NCI-H128 (cell line): ENCODE measurements at regions not wholly inside any gene's neighbourhood (a gene's known extent, or its start where the extent isn't known, plus 50 kb on each side); places are given as distances from the start of the nearest gene placed in this dataset.

ENCODE experiments used
- DNase-seq: peaks from one replicate; lab custom pipeline; 2025; ENCODE audit not compliant: unreplicated experiment; lab: John Stamatoyannopoulos, UW

DNA sequence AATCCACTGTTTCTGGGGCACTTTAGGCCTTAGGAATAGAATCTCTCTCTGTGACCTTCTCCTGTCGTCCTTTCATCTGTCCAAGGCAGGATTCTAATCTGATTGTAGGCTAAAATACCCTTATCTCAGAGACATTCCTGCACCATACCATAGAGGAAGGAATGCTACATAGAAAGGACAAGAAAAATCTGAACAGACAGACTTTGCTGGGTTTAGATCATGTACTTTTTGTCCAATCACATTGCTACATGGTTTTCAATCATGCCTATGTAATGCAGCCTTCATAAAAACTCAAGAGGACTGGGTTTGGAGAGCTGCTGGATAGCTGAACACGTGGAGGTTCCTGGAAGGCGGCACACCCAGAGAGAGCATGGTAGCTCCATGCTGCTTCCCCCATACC, 378.5 kb upstream of the SEMA6D start:
- DNase-seq: no peak

DNA sequence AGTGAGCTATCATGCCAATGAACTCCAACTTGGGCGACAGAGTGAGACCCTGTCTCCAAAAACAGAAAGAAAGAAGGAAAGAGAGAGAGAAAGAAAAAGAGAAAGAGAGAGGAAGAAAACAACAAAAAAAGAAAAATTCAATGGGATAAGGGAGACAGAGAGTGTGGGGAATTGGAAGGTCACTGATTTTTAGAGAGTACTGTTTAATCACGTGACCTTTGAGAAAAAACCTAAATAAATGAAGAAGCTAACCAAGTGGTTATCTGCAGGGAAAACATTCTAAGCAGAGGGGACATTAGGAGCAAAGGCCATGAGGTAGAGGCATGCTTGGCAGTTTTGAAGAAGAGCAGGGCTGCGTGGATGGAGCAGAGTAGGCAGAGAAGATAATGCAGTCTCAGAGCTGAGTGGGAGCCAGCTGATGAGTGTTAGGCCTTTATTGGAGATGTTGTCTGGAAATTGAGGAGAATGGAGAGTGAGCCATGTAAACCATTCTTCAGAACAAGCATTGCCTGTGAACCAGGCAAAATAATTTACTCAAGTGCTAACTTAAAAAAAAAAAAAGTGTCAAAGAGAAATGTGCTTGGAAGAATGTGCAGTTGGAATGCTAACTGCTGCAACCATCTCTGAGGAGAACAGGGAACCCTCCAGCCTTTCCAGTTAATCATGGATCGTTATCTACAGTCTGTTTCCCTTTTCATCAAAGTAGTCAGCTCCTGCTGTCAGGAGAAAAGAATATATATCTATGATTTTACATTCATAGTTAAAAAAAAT, 377.3 kb upstream of the SEMA6D start:
- no peak for DNase-seq

DNA sequence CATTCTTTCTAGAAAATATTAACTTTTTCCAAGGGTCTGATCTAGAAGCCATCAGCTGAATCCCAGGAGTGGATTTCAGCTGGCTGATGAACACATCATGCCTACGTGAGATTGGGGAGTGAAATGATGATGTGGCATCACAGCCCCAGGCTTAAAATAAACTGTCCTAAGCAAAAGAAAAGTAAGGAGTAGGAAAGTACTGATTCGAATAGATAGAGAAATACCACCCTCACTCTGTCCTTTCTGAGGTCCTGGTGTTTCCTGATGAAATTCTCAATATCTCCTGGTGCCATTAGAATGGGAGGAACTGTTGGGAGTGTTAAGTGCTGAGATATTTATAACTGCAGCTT, 376.8 kb upstream of the SEMA6D start:
- DNase-seq: no peak

DNA sequence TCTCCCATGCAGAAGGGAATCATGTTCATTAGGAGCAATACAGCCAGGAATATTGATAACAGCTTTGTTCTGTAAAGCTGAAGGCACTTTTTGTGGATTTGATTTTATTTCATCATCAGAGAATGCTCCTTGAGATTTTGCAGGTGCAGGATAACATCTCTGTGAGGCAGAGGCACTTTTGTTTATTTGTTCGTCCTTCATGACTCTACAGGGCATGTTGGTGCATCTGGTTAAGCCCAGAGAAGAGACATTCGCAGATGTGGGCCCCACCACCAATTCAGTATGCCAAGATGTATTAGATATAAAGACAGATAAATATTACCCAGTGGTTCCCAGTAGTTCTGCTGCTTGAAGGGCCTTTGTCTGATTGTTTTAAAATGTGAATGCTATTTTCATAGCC, 368.1 kb upstream of the SEMA6D start:
- no peak for DNase-seq

DNA sequence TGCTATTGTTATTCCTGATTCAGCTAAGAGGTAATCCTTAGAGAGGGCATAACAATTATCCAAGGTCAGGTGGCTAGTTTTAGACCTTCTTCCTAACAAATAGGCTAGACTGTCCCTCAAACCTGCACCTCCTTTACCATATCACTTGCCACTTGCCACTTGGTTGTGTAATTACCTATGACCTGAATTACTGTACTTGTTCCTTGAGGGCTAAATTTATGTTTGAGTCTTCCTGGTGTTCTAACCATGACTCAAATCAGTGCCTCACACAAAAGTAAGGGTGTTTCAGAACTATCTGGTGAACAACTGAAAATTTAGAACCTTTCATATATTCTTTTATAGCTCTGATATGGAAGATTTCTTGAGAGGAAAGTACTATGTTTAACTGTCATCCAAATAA, 365.8 kb upstream of the SEMA6D start:
- no peak for DNase-seq

DNA sequence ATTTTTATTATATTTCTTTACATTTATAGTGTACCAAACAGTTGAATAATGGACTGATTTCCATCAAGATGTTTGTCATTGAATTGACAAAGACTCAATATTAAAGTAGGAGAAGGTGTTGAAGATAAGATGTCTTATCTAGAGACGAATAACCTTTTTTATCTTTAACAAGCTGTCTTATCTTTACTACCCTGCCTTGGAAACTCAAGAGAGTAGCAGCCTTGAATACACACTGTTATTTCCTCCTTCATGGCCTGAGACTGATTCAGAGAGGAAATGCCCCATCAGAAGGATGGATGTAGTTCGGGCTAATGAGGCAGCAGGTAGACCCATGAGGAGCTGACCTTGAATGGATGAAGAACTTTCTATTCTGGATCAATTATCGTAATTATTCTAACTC, 365.1 kb upstream of the SEMA6D start:
- no peak for DNase-seq

DNA sequence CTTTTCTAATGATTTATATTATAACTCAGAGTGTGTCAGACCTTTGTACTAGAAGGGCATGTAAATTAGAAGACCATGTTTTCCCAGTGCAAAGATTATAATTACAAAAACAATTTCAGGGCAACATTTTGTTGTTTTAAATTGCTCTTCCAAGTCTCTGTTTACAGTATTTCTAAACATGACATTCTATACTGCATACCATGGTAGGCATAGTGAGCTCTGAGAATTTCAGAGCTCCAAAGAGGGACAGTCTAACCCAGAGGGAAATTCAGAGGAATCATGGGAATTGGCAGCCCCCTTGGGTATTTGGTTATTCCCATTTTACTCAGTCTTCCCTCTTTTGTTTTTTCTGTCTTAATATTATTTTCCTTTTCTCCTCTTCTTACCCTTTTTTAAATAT, 361.5 kb upstream of the SEMA6D start:
- no peak for DNase-seq

DNA sequence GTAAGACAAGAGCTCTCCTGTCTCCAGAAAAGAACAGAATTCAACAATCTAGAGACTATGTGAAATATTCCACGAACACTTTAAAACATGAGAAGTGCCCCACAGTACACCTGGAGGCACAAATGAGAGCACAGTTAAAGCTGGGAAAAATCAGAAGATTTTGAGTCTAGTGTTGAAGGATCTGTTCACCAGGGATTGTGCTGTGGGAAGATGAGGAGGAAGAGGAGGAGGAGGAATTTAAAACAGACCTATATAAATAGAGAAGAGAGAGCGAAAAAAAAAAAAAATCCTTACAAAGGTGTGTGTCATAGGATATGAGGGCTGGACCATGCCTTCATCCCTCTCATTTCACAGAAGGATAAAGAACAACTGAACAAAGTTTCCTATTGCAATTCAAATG, 361.0 kb upstream of the SEMA6D start:
- no peak for DNase-seq

DNA sequence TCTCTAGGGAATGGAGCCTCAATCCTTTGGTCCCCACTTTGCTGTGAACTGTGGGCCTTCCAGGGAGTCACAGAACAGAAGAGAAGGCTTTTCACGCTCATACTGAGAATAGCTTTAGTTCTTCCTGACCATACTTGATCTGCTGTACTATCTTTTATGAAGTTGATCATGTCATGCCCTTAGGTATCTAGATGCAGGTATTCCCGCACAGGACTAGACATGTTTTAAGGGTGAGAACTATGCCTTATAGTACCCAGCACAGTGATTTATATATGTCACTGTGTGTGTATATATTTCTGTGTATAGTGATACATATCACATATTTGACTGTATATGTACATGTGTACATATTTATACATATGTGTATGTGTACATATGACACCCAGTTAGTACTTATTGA, 358.4 kb upstream of the SEMA6D start:
- DNase-seq: no peak

DNA sequence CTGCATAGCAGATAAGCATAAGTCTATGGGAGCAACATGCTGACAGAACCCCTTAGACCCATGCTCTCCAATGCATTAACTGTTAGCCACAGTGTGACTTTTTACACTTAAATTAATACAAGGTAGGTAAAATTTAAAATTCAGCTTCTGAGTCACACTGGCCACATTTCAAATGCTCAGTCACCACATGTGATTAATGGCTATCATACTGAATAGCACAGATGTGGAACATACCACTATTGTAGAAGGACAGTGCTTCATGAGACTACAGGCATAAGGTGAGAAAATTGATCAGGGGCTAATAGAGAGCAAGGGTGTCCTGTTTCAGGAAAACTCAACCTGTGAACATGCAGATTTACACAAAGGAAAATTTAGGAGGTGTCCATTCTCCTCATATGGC, 357.0 kb upstream of the SEMA6D start:
- DNase-seq: no peak

DNA sequence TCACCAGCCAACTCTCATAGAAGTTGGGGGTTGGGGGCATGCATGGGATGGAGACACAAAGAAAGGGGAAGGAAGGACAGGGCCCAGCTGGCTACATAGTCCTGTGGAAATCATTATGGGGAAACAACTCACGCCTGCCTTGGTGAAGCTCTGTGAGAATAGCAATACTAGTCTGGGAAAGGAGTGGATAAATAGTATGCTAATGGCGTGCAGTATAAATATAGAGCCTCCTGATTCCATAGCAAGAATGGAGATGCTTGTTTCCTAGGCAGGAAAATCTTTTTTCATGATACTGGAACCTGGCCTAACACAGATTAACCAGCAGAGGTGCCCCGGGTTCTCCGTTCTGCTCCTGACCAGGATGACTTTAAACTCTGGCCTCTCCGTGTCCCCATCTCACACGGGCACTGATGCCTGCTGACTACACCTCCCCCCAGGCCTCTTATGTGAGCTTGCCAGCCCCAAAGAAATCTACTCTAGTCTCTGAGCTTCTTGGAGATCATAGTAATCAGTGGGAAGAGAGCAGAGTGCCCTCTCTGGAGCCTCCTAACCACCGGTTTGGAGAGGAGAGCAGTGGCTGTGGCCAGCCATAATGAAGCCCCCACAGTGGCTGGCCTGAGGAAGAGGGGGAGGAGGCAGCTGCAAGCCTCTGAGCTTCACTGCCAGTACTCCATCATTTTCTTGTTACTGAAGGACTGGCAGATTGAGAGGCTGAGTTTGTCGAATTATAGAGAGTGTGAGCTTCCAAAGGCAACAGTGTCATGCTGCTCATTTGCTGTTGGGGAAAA, 355.0 kb upstream of the SEMA6D start:
- DNase-seq: no peak

DNA sequence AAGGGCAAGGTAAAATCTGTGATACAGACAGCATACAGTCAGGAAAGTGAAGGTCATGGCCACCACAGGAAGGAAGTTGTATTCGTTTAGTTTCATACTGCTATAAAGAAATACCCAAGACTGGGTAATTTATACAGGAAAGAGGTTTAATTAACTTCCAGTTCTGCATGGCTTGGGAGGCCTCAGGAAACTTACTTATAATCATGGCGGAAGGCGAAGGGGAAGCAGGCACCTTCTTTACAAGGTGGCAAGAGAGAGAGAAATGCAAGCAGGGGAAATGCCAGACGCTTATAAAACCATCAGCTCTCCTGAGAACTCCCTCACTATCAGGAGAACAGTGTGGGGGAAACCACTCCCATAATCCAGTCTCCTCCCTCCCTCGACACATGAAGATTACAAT, 353.7 kb upstream of the SEMA6D start:
- DNase-seq: no peak

DNA sequence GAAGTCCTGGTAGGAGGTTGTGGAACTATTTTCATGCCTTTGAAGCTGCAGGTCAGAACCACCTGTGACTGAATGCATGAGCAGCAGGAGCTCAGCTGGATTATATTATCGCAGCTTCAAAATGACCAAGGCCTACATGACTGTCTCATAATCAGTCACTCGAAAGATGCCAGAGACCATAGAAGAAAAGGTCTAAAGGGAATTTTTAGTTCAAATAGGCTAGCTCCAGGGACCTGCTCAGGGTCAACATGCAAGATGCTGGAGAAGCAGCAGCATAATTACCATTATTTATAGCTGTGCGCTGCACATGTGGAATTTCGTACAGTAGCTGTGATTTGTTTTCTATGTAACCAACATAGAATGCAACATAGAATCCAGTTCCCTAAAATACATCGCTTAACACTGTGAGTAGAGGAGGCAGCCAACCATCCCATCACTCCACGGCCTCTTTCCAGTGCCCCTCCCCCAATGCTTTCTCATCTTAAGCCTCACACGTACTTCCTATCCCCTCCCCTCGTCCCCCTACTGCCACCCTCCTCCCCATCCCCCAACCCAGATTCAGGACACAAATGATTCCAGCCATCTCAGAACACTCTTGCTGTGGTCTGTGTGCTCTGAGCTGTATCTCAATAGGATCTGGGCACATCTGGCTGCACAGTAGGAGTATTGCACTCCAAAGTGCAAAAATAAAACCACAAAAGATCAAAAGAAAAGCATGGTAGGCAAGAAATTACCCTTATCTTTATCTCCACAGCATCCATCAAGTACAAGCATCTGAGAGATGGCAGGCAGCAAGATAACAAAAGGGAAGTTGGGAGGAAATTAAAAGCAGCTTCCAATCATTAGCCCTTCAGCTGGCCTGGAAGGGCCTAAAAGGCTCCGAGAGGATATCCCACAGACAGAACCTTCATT, 352.8 kb upstream of the SEMA6D start:
- no peak for DNase-seq

DNA sequence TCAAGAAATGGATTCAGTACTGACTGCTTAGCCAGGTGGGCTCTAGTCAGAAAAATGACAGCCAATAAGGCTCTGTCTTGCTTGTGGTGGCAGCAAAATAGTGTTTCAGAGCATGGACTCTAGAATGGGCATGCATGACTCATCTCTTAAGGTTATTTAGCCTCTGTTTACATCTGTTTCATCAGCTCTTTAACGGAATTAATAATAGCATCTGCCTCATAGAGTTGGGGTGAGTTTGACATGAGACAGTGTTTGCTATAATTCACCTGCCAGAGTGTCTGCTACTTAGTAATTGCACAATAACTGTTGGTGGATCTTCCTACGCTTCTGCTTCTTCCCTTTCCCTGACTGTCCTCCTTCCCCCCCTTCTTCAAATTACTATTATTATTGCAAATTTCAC, 350.4 kb upstream of the SEMA6D start:
- no peak for DNase-seq

DNA sequence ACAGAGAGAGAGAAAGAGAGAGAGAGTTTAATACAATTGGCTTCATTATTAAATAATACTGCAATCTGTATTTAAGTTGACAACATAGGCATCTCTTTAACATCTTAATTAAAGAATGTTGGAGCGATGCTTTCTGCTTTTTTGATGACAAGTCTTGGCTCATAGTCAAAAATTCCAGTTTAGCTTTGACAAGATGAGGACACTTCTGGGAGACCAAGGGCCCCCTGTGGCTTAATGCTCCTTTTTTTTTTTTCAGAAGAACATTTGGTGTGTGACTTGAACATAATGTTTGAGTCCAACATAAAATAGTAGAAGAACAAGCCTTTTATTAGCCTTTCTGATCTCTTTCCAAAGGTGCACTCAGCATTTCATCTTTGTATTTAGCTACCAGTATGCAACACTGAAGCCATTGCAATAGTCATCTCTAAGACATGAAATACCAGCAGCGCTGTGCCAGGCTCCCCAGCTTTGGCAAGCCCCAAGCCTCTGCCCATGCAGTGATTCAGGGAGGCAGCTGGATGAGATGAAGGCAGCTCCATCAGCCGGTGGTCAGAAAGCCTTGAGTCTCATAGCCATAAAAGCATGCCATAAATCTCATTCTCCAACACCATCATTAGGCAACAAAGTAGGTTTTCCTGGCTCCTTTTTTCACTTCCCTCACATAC, 349.4 kb upstream of the SEMA6D start:
- DNase-seq: no peak

DNA sequence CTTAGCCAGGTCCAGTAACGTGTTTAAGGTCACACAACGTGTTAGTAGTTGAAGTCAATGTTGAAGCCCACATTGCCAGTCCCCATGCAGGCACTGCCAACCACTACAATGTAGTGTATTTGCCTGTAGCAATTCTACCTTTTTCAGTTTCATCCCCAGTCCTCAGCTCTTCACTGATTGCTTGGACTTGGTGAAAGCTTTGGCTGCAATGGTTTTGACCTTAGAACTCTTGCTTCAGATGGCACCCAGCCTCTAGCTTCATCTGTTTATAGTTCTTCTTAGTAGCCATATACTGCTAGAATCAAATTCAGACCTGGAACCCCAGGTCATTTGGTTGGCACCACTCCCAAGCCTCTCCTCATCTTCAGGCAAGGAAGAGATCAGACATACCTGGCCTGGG, 345.4 kb upstream of the SEMA6D start:
- no peak for DNase-seq

DNA sequence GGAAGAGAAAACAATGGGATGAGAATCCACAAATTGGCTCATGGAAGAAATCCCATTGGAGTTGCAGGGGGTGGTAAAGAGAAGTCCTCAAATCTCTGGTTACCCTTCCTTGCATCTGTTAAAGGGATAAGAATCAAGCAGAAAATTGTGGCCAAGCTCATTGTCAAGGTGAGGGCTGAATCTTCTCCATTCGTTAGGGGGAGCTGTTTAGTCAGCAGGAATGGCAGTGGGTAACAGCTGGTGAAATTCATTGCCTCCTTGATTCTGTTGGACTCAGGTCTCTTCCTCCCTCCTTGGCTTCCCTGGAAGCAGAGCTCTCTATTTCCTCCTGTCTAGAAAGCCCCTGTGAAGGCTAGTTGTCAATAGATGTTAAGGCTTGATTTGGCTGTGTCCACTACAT, 343.1 kb upstream of the SEMA6D start:
- DNase-seq: no peak

DNA sequence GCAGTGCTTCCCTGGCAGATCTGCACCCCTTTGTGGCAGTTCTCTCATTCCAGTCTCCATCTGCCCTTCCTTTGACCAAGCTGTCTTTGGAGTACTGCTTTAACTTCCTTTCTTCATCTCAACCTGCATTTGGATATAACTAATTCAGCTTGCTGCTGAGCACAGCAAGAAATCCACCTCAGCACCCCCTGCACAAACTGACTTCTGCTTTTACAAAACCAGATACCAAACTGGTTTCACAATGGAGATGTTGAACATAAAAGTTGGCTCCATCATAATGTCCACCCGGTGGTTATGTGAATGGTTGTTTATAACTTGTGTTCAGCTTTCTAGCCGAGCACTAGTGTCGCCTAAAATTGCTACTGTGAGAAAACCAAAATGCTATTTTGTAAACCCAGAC, 341.1 kb upstream of the SEMA6D start:
- no peak for DNase-seq

DNA sequence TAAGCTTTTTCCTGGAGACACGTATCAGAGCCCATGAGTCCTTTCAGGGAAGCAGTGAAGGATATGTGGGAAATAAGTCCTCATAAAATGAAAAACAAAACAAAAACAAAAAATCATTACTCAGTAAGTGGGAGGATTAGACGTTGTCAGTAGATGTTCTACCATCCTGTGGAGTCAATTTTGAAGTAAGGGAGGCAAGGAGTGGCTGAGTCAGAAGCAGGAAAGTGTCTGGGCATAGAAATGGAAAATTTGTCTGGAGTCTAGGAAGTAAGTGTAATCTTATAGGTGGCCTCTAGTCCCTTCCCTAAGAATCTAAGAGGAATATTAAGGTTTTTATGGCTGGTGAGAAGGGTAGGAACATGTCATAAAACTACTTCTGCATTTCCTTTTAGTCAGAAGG, 339.8 kb upstream of the SEMA6D start:
- no peak for DNase-seq

DNA sequence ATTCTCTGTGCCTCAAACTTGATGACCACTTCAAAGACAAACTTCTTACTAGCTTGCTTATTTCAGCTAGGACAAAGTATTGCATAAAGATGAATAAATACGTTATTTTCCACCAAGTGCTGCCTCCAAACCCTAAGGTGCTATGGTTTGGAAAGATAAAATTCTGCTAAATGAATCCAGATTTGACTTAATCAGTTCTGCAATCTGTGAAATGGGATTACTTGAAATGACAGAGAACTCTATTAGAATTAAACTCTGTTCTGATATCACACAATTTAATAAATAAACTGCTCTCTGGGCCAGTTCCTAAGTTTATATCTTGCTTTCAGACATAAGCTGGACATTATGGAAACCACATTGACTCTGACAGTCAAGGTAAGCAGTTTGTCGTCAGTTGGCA, 338.8 kb upstream of the SEMA6D start:
- no peak for DNase-seq

DNA sequence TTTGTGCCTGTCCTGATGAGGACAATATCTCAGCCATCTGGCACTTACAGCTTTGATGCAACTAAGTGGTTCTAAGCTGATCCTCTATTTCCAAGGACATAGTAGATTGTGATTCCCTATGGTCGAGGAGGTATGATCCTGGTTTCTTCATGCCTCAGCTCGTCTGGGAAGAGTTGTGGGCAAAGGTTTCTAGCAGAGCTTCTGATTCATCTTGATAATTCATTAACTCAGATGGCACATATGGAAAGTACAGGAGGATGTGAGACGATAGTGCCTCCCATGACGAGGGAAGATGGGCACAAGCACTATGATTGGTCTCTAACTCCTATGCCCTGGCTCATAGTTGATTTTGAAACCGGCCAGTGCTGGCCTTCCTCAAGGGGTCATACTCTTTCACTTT, 334.2 kb upstream of the SEMA6D start:
- no peak for DNase-seq
